Esophagus muscularis mucosa (tissue), 4 donors: ENCODE measurements at regions not wholly inside any gene's neighbourhood (a gene's known extent, or its start where the extent isn't known, plus 50 kb on each side); places are given as distances from the start of the nearest gene placed in this dataset.

ENCODE experiments used
- DNase-seq: peaks from one replicate; pipeline ENCODE4 v3.0.0-alpha.2; 2017; ENCODE audit errors: extremely low spot score
- H3K27ac ChIP-seq, 4 donors: fragments of 200-600 bp; sonication (generic); replicated peaks in 1 of 4; 1 replicate in 3 of 4; 2 replicates in 1 of 4; pipeline ENCODE4 v1.5.1; 2016 to 2019; ENCODE audit warnings: mild to moderate bottlenecking in 1 of 4
- H3K27me3 ChIP-seq, 4 donors: fragments of 200-600 bp; sonication (generic); one replicate each; pipeline versions ENCODE4 v1.5.1 to v1.6.0; 2016 to 2019
- H3K36me3 ChIP-seq, 4 donors: fragments of 200-600 bp; sonication (generic); one replicate each; pipeline ENCODE4 v1.5.1; 2016 to 2019
- H3K4me1 ChIP-seq, 4 donors: fragments of 200-600 bp; sonication (generic); one replicate each; pipeline ENCODE4 v1.5.1; 2016 to 2019
- H3K4me3 ChIP-seq, 4 donors: fragments of 200-600 bp; sonication (generic); 1 replicate in 2 of 4; 2 replicates in 2 of 4; pipeline ENCODE4 v1.5.1; 2016 to 2019; ENCODE audit warnings: mild to moderate bottlenecking in 4 of 4, moderate library complexity in 1 of 4
- H3K9me3 ChIP-seq, 4 donors: fragments of 200-600 bp; sonication (generic); 1 replicate in 3 of 4; 2 replicates in 1 of 4; pipeline ENCODE4 v1.5.1; 2016 to 2019
- EP300 ChIP-seq: sonication (generic); formaldehyde crosslinking; IDR thresholded peaks from one replicate; pipeline ENCODE4 v1.6.1; 2017; ENCODE audit warnings: antibody characterized with exemption
- POLR2A ChIP-seq: fragments of 450-650 bp; IDR thresholded peaks from one replicate; pipeline ENCODE4 v1.6.1; 2017; ENCODE audit warnings: antibody characterized with exemption, moderate library complexity, mild to moderate bottlenecking, low read depth
- POLR2AphosphoS5 ChIP-seq, 2 donors: sonication (generic); formaldehyde crosslinking; IDR thresholded peaks; one replicate each; pipeline ENCODE4 v1.6.1; 2017; ENCODE audit warnings: antibody characterized with exemption in 2 of 2
- WGBS: methylation state at CpG from one replicate; pipeline ENCODE4 v1.1.5; 2018; 5-methylcytosine and 5-hydroxymethylcytosine counted together
- intact Hi-C: fragments of 100-400 bp; cut with DNase I; formaldehyde crosslinking; loops from one replicate; pipeline ENCODE4 v1.15.1; 2023
- TF ChIP-seq, protein P1 (sequence below), 3 experiments: fragments of 200-600 bp in 2 of 3; fragments of 450-650 bp in 1 of 3; sonication (generic) in 2 of 3; IDR thresholded peaks; one replicate each; pipeline ENCODE4 v1.5.1; 2017 to 2019; ENCODE audit warnings: antibody characterized with exemption in 3 of 3, mild to moderate bottlenecking in 2 of 3, moderate library complexity in 1 of 3

DNA sequence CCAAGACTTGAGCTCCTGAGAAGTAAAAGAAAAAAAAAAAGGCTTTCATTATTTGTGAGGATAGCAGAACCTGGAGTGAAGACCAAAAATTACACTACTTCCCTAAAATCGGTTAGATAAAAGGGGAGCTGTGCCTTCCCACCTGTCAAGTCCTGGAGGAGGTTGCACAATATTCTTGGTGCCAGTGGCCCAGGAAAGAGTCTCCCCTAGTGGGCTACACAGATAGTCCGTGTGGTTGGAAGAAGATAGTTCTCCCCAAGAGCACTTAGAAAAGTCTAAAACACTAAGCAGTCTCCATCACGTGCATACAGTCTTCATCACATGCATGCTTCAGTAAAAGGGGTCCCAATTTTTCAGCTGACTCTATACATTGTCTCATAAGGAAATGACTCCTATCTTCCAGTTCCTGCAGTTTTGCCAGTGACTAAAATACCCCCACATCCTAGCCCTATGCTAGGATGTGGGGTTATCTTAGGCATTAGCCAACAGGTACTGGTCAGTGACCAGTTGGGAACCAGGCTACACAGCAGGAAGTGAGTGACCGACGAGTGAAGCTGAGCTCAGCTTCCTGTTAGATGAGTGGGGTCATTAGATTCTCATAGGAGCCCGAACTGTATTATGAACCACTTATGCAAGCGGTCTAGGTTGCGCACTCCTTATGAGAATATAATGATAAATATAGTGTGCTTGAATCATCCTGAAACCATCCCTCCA, 199.5 kb upstream of the FAM83B start:
- H3K4me3 ChIP-seq = no peak overlapping the region
- H3K36me3 ChIP-seq = no peaks in the 10 kb centered on the region
- no peak for TF ChIP-seq POLR2A
- no peak for TF ChIP-seq EP300
- TF ChIP-seq, protein P1, sequence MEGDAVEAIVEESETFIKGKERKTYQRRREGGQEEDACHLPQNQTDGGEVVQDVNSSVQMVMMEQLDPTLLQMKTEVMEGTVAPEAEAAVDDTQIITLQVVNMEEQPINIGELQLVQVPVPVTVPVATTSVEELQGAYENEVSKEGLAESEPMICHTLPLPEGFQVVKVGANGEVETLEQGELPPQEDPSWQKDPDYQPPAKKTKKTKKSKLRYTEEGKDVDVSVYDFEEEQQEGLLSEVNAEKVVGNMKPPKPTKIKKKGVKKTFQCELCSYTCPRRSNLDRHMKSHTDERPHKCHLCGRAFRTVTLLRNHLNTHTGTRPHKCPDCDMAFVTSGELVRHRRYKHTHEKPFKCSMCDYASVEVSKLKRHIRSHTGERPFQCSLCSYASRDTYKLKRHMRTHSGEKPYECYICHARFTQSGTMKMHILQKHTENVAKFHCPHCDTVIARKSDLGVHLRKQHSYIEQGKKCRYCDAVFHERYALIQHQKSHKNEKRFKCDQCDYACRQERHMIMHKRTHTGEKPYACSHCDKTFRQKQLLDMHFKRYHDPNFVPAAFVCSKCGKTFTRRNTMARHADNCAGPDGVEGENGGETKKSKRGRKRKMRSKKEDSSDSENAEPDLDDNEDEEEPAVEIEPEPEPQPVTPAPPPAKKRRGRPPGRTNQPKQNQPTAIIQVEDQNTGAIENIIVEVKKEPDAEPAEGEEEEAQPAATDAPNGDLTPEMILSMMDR (IDR thresholded peaks at IDR 0.05) = no peak
- TF ChIP-seq POLR2AphosphoS5 (IDR thresholded peaks at IDR 0.05) = no peak
- H3K4me1 ChIP-seq = no peaks in the 10 kb centered on the region
- no peaks in the 10 kb centered on the region for H3K27me3 ChIP-seq
- H3K9me3 ChIP-seq = no peaks in the 10 kb centered on the region
- intact Hi-C loops = no loop called here
- 77% methylated on average over 8 of the region's 8 CpGs for WGBS
- no peak overlapping the region for H3K27ac ChIP-seq
- DNase-seq = no peak

DNA sequence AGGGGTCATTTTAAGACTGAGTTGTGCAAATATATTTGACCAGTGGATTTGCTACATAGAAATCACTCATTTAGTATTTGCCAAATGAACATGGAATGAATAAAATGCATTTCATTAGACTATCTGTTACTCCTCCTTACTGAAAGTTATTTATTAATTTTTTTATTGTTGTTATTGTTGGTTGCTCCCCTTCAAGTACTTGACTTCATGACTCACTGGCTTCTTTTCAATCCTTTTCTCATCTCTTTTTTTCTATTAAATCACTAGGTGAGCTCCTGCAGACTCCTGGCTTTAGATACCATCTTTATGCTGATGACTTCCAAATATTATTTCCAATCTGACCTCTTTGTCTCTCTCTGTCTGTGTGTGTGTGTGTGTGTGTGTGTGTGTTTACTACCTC, 192.2 kb upstream of the FAM83B start:
- Histone ChIP-seq H3K27me3 (no peaks in the 10 kb centered on the region), H3K9me3 (no peaks in the 10 kb centered on the region), H3K27ac (no peak overlapping the region), H3K4me1 (no peaks in the 10 kb centered on the region), H3K4me3 (no peak overlapping the region), H3K36me3 (no peaks in the 10 kb centered on the region)
- TF ChIP-seq EP300 (no peak), POLR2A (no peak), POLR2AphosphoS5 (IDR thresholded peaks at IDR 0.05) (no peak)
- TF ChIP-seq, protein P1 (IDR thresholded peaks at IDR 0.05) = no peak
- no peak for DNase-seq
- intact Hi-C loops = no loop called here

DNA sequence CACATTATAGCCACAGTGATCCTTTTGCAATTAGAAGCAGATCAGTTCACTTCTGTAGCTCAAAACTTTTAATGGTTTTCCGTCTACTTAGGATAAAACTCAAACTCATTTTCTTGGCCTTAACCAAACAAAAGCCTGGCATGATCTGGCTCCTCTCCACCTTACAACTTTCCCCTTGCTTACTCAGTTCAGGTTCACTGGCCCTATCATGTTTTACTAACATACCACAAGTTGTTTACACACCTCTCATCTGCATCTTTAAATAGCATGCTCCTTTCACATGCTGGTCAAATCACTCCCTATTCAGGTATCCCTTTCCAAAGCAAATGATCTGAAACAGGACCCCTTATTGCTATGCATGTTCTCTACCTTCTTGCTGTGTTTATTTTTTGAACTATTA, 191.4 kb upstream of the FAM83B start:
- intact Hi-C loops = no loop called here
- 79% methylated on average over 1 of the region's 1 CpG for WGBS
- no peaks in the 10 kb centered on the region for H3K9me3 ChIP-seq
- H3K36me3 ChIP-seq = no peaks in the 10 kb centered on the region
- H3K27ac ChIP-seq = no peak overlapping the region
- TF ChIP-seq POLR2AphosphoS5 (IDR thresholded peaks at IDR 0.05) = no peak
- TF ChIP-seq POLR2A = no peak
- TF ChIP-seq EP300 = no peak
- TF ChIP-seq, protein P1 (IDR thresholded peaks at IDR 0.05) = no peak
- H3K4me3 ChIP-seq = no peak overlapping the region
- H3K27me3 ChIP-seq = no peaks in the 10 kb centered on the region
- no peak for DNase-seq
- no peaks in the 10 kb centered on the region for H3K4me1 ChIP-seq

DNA sequence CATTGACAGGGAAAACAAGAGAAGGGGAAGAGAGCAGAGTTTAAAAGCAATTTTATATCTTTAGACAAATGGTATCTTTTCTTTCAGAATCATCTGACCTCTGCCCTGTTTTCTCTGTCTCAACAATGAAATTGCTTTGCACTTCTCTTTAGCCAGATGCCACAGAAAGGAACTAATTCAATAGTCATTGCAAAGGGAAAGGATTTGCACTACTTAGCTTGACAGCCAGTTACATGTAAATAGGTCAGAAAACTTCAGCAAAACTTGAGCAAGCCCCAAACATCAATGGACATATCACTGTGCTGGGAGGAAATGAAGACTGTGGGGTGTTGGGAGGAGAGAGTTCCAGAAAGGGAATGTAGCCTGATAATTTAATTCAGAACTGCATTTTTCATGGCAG, 181.3 kb upstream of the FAM83B start:
- Histone ChIP-seq H3K36me3 (no peaks in the 10 kb centered on the region), H3K4me1 (no peaks in the 10 kb centered on the region), H3K27me3 (no peaks in the 10 kb centered on the region), H3K9me3 (peaks cover 0 to 6% (median 2%) of the 10 kb centered on the region in 4 donors), H3K4me3 (no peak overlapping the region), H3K27ac (no peak overlapping the region)
- TF ChIP-seq POLR2A (no peak), EP300 (no peak), POLR2AphosphoS5 (IDR thresholded peaks at IDR 0.05) (no peak)
- TF ChIP-seq, protein P1 (IDR thresholded peaks at IDR 0.05) = no peak
- intact Hi-C loops = no loop called here
- DNase-seq = no peak

DNA sequence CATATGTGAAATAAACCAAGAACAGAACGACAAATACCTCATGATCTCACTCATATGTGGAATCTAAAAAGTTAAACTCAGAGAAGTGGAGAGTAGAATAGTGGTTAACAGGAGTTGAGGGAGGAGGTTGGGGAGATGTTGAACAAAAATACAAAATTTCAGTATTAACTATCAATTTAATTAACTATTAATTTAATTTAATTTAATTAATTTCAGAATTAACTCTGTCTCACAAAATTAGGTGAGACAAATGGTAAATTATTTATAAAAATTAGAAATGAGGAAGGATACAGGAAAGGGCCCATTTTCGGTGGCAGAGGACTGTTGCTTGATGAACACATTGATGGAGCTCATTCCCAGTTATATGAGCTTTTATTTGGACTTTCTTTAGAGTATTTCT, 166.0 kb upstream of the FAM83B start:
- no peaks in the 10 kb centered on the region for H3K9me3 ChIP-seq
- no peaks in the 10 kb centered on the region for H3K27me3 ChIP-seq
- H3K4me1 ChIP-seq = no peaks in the 10 kb centered on the region
- no peaks in the 10 kb centered on the region for H3K36me3 ChIP-seq
- no peak for DNase-seq
- 88% methylated on average over 2 of the region's 2 CpGs for WGBS
- no peak overlapping the region for H3K27ac ChIP-seq
- intact Hi-C loops = no loop called here
- H3K4me3 ChIP-seq = no peak overlapping the region
- TF ChIP-seq POLR2A (no peak), EP300 (no peak), POLR2AphosphoS5 (IDR thresholded peaks at IDR 0.05) (no peak)
- TF ChIP-seq, protein P1 (IDR thresholded peaks at IDR 0.05) = no peak
